Gastrocnemius medialis (tissue), 4 donors: ENCODE measurements at regions not wholly inside any gene's neighbourhood (a gene's known extent, or its start where the extent isn't known, plus 50 kb on each side); places are given as distances from the start of the nearest gene placed in this dataset.

ENCODE experiments used
- ATAC-seq, 2 donors: fragments of 150-250 bp; one replicate each; pipeline ENCODE4 v1.9.1; 2016
- DNase-seq, 2 donors: peaks; one replicate each; pipeline ENCODE4 v3.0.0-alpha.2; 2019
- H3K27ac ChIP-seq, 4 donors: fragments of 200-600 bp; sonication (generic); 1 replicate in 1 of 4; 2 replicates in 3 of 4; pipeline ENCODE4 v1.5.1; 2016 to 2018; ENCODE audit warnings: mild to moderate bottlenecking in 2 of 4, moderate library complexity in 1 of 4
- H3K27me3 ChIP-seq, 3 donors: fragments of 200-600 bp; sonication (generic) in 2 of 3; 1 replicate in 1 of 3; 2 replicates in 2 of 3; pipeline versions ENCODE4 v1.5.1 to v1.6.0; 2016 to 2019; ENCODE audit warnings: mild to moderate bottlenecking in 1 of 3, moderate library complexity in 1 of 3
- H3K36me3 ChIP-seq, 2 donors: fragments of 200-600 bp; sonication (generic) in 1 of 2; one replicate each; pipeline ENCODE4 v1.5.1; 2017 to 2018
- H3K4me1 ChIP-seq, 2 donors: fragments of 200-600 bp; sonication (generic) in 1 of 2; one replicate each; pipeline ENCODE4 v1.5.1; 2016 to 2017; ENCODE audit warnings: mild to moderate bottlenecking in 2 of 2
- H3K4me3 ChIP-seq, 4 donors: fragments of 200-600 bp; sonication (generic) in 3 of 4; 1 replicate in 1 of 4; 2 replicates in 3 of 4; pipeline ENCODE4 v1.5.1; 2016 to 2019; ENCODE audit warnings: mild to moderate bottlenecking in 2 of 4
- H3K9me3 ChIP-seq, 3 donors: fragments of 200-600 bp; sonication (generic) in 2 of 3; 1 replicate in 1 of 3; 2 replicates in 2 of 3; pipeline ENCODE4 v1.5.1; 2016 to 2019
- CTCF ChIP-seq, 5 experiments: fragments of 450-650 bp in 3 of 5; fragments of 200-600 bp in 2 of 5; sonication (generic) in 2 of 5; IDR thresholded peaks in 4 of 5; conservative IDR thresholded peaks in 1 of 5; 1 replicate in 4 of 5; 2 replicates in 1 of 5; pipeline ENCODE4 v1.5.1; 2016 to 2019; ENCODE audit warnings: antibody characterized with exemption in 5 of 5, mild to moderate bottlenecking in 3 of 5, moderate library complexity in 3 of 5
- POLR2A ChIP-seq, 2 donors: fragments of 450-650 bp; IDR thresholded peaks; one replicate each; pipeline ENCODE4 v1.6.1; 2017; ENCODE audit warnings: antibody characterized with exemption in 2 of 2, mild to moderate bottlenecking in 2 of 2, moderate library complexity in 2 of 2
- in situ Hi-C, 4 donors: fragments of 200-750 bp; cut with MboI; loops; one replicate each; pipeline versions ENCODE4 v1.15.0 to v1.8.0; 2017; ENCODE audit warnings: low sequenced_read_pairs in 4 of 4
- intact Hi-C: fragments of 100-400 bp; cut with DNase I; formaldehyde crosslinking; loops from one replicate; pipeline ENCODE4 v1.15.1; 2023; ENCODE audit warnings: low total_unique reads

DNA sequence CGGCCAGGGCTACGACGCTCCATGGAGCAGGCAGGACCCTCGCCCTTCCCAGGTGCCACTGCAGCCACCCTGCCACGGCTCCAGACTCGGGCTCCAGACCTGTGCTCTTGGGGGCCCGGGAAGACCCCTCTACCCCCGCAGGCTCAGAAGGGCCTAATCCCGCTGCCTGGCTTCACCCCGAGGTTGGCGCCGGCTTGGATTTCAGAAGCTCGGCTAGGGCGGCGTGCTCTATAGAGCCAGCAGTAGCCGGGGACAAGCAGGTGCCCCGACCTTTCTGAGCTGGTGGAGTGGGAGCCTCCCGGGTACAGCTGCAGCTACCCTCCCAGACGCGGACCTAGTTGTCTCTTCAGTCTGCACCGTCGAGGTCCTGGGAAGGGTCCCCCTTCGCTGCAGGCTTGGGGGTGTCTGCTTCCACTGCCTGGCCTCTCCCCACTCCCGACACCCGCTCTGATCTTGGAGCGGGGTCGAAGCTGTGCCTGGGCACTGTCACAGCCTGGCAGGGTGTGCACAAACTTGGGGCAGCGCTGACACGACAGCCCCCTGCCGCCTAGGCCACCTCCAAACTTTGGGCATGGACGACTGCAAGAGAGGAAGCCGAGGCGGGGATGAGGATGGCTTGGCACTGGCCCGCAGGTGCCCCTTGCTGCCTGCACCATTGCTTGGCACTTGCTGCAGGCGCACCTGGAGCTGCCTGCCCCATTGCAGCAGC, 1366.1 kb upstream of the CDH9 start:
- H3K9me3 ChIP-seq: no peaks in the 10 kb centered on the region
- no peak for TF ChIP-seq POLR2A (IDR thresholded peaks at IDR 0.05)
- TF ChIP-seq CTCF (IDR thresholded peaks at IDR 0.05 in 4 of 5, conservative IDR thresholded peaks at IDR 0.05 in 1 of 5): no peak
- intact Hi-C loops (no loop called here), in situ Hi-C loops (no loop called here)
- no peaks in the 10 kb centered on the region for H3K27me3 ChIP-seq
- ATAC-seq (no peak), DNase-seq (no peak)
- no peaks in the 10 kb centered on the region for H3K36me3 ChIP-seq
- H3K4me3 ChIP-seq: no peak overlapping the region
- no peaks in the 10 kb centered on the region for H3K4me1 ChIP-seq
- H3K27ac ChIP-seq: no peak overlapping the region

DNA sequence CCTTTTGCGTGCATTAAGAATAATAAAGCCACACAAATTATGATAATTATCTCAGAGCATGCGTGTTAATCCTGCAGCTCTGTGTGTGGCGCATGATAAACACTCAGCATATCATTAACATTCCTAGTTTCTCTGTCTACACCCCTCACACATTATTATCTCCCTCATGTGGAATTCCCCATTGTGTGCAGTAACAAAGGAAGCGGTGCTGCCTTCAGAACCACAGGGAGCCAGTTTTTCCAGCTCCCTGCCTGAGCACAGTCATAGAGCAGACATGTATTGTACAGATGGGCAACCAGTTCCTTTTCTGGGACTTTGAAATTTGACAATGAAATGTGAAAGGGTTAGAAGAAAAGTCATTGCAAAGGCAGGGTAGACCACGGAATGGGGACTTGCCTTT, 1365.5 kb upstream of the CDH9 start:
- no peaks in the 10 kb centered on the region for H3K27me3 ChIP-seq
- intact Hi-C loops: no loop called here
- ATAC-seq (no peak), DNase-seq (no peak)
- in situ Hi-C loops: no loop called here
- H3K4me1 ChIP-seq: no peaks in the 10 kb centered on the region
- H3K9me3 ChIP-seq: no peaks in the 10 kb centered on the region
- no peak for TF ChIP-seq CTCF (IDR thresholded peaks at IDR 0.05 in 4 of 5, conservative IDR thresholded peaks at IDR 0.05 in 1 of 5)
- no peak for TF ChIP-seq POLR2A (IDR thresholded peaks at IDR 0.05)
- no peak overlapping the region for H3K4me3 ChIP-seq
- H3K36me3 ChIP-seq: no peaks in the 10 kb centered on the region
- no peak overlapping the region for H3K27ac ChIP-seq

GRCh38 chr5:28402590-28403301, 1364.4 kb upstream of the CDH9 start:
- Histone ChIP-seq H3K27me3 (no peaks in the 10 kb centered on the region), H3K36me3 (no peaks in the 10 kb centered on the region), H3K27ac (no peak overlapping the region), H3K4me1 (no peaks in the 10 kb centered on the region), H3K4me3 (no peak overlapping the region), H3K9me3 (no peaks in the 10 kb centered on the region)
- DNase-seq: no peak
- intact Hi-C loops (no loop called here), in situ Hi-C loops (no loop called here)
- TF ChIP-seq CTCF (IDR thresholded peaks at IDR 0.05 in 4 of 5, conservative IDR thresholded peaks at IDR 0.05 in 1 of 5) (no peak), POLR2A (IDR thresholded peaks at IDR 0.05) (no peak)
- no peak for ATAC-seq

DNA sequence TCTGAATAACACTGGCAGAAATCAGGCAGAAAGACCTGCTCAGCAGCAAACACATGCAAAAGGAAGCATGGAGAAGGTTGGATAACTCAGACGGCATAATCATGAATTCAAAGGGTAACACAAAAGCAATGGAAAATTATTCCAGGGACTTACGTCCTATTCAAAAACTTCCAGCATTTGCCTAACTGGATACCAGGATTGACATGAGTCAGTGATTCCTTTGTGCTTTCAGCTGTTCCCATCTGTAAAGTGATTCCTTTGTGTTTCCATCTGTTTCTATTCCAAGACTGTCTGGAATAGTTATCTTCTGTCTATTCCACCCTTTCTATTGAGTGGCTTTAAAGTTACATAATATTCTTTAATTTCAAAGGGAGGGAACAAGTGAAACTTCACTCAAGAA, 1361.7 kb upstream of the CDH9 start:
- in situ Hi-C loops: no loop called here

More for the DNA sequence above, 1361.7 kb upstream of the CDH9 start:
- TF ChIP-seq POLR2A (IDR thresholded peaks at IDR 0.05) (no peak), CTCF (IDR thresholded peaks at IDR 0.05 in 4 of 5, conservative IDR thresholded peaks at IDR 0.05 in 1 of 5) (no peak)
- Histone ChIP-seq H3K4me1 (no peaks in the 10 kb centered on the region), H3K36me3 (no peaks in the 10 kb centered on the region), H3K9me3 (no peaks in the 10 kb centered on the region), H3K27me3 (no peaks in the 10 kb centered on the region), H3K27ac (no peak overlapping the region), H3K4me3 (no peak overlapping the region)
- ATAC-seq: no peak
- intact Hi-C loops: no loop called here
- no peak for DNase-seq
